NB4 (cell line): ENCODE measurements at regions not wholly inside any gene's neighbourhood (a gene's known extent, or its start where the extent isn't known, plus 50 kb on each side); places are given as distances from the start of the nearest gene placed in this dataset.

Source experiments
- CTCF ChIP-seq: IDR thresholded peaks from one replicate; pipeline ENCODE4 v1.5.1; 2012; ENCODE audit warnings: low read depth, low read length
- MYC ChIP-seq: IDR thresholded peaks from 2 replicates; pipeline ENCODE4 v1.6.1; 2011; ENCODE audit warnings: low read depth, low read length
- POLR2A ChIP-seq: IDR thresholded peaks from 2 replicates; pipeline ENCODE4 v1.6.1; 2011; ENCODE audit warnings: mild to moderate bottlenecking; ENCODE audit not compliant: insufficient read length; ENCODE audit errors: extremely low read depth

- TF ChIP-seq CTCF (no peak), POLR2A (no peak), MYC (no peak)
Measured at GRCh38 chr3:87351937-87352336, 75.6 kb upstream of the POU1F1 start.
